Caki2 (cell line): ENCODE measurements at regions not wholly inside any gene's neighbourhood (a gene's known extent, or its start where the extent isn't known, plus 50 kb on each side); places are given as distances from the start of the nearest gene placed in this dataset.

Experiments used
- DNase-seq: peaks from one replicate; pipeline ENCODE4 v3.0.0-alpha.2; 2015; ENCODE audit warnings: low read depth
- in situ Hi-C: cut with HindIII; loops from 2 replicates; pipeline ENCODE4 v1.10.0; 2016; ENCODE audit warnings: low sequenced_read_pairs, low pct_unique_long_range_greater_than_20kb, mixed read lengths

GRCh38 chr13:72166102-72166650, 299.2 kb upstream of the DACH1 start:
- in situ Hi-C loops: no loop called here
- peak; percentile 34 for DNase-seq

- DNase-seq: no peak
- in situ Hi-C loops: no loop called here
These were observed 298.3 kb upstream of the DACH1 start for GRCh38 chr13:72165276-72165675.

GRCh38 chr13:72164811-72165210, 297.8 kb upstream of the DACH1 start:
- in situ Hi-C loops: no loop called here
- no peak for DNase-seq

- in situ Hi-C loops: no loop called here
- DNase-seq: peak; percentile 18
These were observed 296.7 kb upstream of the DACH1 start for GRCh38 chr13:72163678-72164077.

- DNase-seq: no peak
- in situ Hi-C loops: no loop called here
These were observed 294.0 kb upstream of the DACH1 start for GRCh38 chr13:72160977-72161376.

- DNase-seq: no peak
- in situ Hi-C loops: no loop called here
These were observed 289.8 kb upstream of the DACH1 start for GRCh38 chr13:72156760-72157159.

GRCh38 chr13:72153272-72153671, 286.3 kb upstream of the DACH1 start:
- in situ Hi-C loops: no loop called here
- no peak for DNase-seq

GRCh38 chr13:72151241-72151640, 284.2 kb upstream of the DACH1 start:
- in situ Hi-C loops: no loop called here

GRCh38 chr13:72150502-72150901, 283.5 kb upstream of the DACH1 start:
- no peak for DNase-seq
- in situ Hi-C loops: no loop called here

More at GRCh38 chr13:72151241-72151640, 284.2 kb upstream of the DACH1 start:
- DNase-seq: no peak

GRCh38 chr13:72149701-72150100, 282.7 kb upstream of the DACH1 start:
- in situ Hi-C loops: no loop called here
- no peak for DNase-seq

GRCh38 chr13:72146816-72147215, 279.8 kb upstream of the DACH1 start:
- DNase-seq: no peak
- in situ Hi-C loops: no loop called here

- DNase-seq: no peak
- in situ Hi-C loops: no loop called here
These were observed 278.4 kb upstream of the DACH1 start for GRCh38 chr13:72145383-72145782.

- DNase-seq: no peak
- in situ Hi-C loops: no loop called here
These were observed 277.6 kb upstream of the DACH1 start for GRCh38 chr13:72144636-72145035.

- in situ Hi-C loops: no loop called here
- no peak for DNase-seq
These were observed 275.0 kb upstream of the DACH1 start for GRCh38 chr13:72141855-72142519.

GRCh38 chr13:72139192-72139591, 272.2 kb upstream of the DACH1 start:
- no peak for DNase-seq
- in situ Hi-C loops: no loop called here

- DNase-seq: no peak
- in situ Hi-C loops: no loop called here
These were observed 265.1 kb upstream of the DACH1 start for GRCh38 chr13:72132075-72132474.

GRCh38 chr13:72129117-72129516, 262.1 kb upstream of the DACH1 start:
- DNase-seq: no peak

GRCh38 chr13:72127031-72127430, 260.0 kb upstream of the DACH1 start:
- no peak for DNase-seq
- in situ Hi-C loops: no loop called here

More at GRCh38 chr13:72129117-72129516, 262.1 kb upstream of the DACH1 start:
- in situ Hi-C loops: no loop called here

GRCh38 chr13:72126424-72126823, 259.4 kb upstream of the DACH1 start:
- in situ Hi-C loops: no loop called here

GRCh38 chr13:72125561-72125960, 258.6 kb upstream of the DACH1 start:
- in situ Hi-C loops: no loop called here
- DNase-seq: no peak

More at GRCh38 chr13:72126424-72126823, 259.4 kb upstream of the DACH1 start:
- DNase-seq: no peak
